K562 (cell line): ENCODE measurements at regions not wholly inside any gene's neighbourhood (a gene's known extent, or its start where the extent isn't known, plus 50 kb on each side); places are given as distances from the start of the nearest gene placed in this dataset.

Experiments used
- ATAC-seq: fragments of 200-7000 bp; cut with Tn5 transposase; 3 replicates; pipeline ENCODE4 v1.9.1; 2020; ENCODE audit warnings: moderate library complexity
- BruUV-seq: library from RNA; stranded (reverse); fragments of 400-500 nt; replicated peaks from 2 replicates; lab custom pipeline; 2021; lab: Mats Ljungman, UMichigan
- CTCF ChIA-PET: fragments of 300-600 bp; formaldehyde crosslinking; extraction: SDS; loops from one replicate; lab custom pipeline; 2021; ENCODE audit warnings: low intra/inter-chr PET ratio; lab: Yijun Ruan, JAX
- POLR2A ChIA-PET: fragments of 300-600, 350-650 bp; sonication (Branson Sonifier 250); formaldehyde crosslinking; extraction: SDS; loops from one replicate; lab custom pipeline; 2021; ENCODE audit warnings: antibody characterized with exemption, inconsistent platforms; lab: Yijun Ruan, JAX
- DNase-seq, 4 experiments: peaks; one replicate each; pipeline versions ENCODE4 v3.0.0 to v3.0.0-alpha.2; 2011 to 2018; ENCODE audit warnings: low spot score in 3 of 4, mixed read lengths in 3 of 4; ENCODE audit errors: extremely low read depth in 1 of 4
- FAIRE-seq: peaks from 2 replicates; lab custom pipeline; 2011; peaks lifted over from hg19 to GRCh38; lab: Jason Lieb, UNC
- H2AFZ ChIP-seq: 2 replicates; pipeline ENCODE4 v1.6.0; 2011; ENCODE audit warnings: low read depth, low read length, control low read depth, inconsistent platforms
- H3K27ac ChIP-seq: fragments of 200-600 bp; 3 replicates; pipeline ENCODE4 v1.8.0; 2011; ENCODE audit warnings: low read depth, mild to moderate bottlenecking, control low read depth, inconsistent platforms, low read length, moderate library complexity, mixed read lengths; ENCODE audit errors: extremely low read depth
- H3K27me3 ChIP-seq, 2 experiments: fragments of 300-600 bp in 1 of 2; 2 replicates in 1 of 2; 3 replicates in 1 of 2; pipeline versions ENCODE4 v1.6.0 to v1.8.0; 2011; ENCODE audit warnings: inconsistent platforms in 2 of 2, low read length in 2 of 2, mild to moderate bottlenecking in 1 of 2, mixed read lengths in 1 of 2, moderate library complexity in 1 of 2; ENCODE audit not compliant: control insufficient read depth in 2 of 2, insufficient read depth in 2 of 2
- H3K36me3 ChIP-seq: fragments of 300-600 bp; 3 replicates; pipeline ENCODE4 v1.8.0; 2011; ENCODE audit warnings: mild to moderate bottlenecking, low read length, inconsistent platforms; ENCODE audit not compliant: control insufficient read depth, insufficient read depth
- H3K4me1 ChIP-seq, 2 experiments: fragments of 200-600 bp in 1 of 2; replicated peaks in 1 of 2; 2 replicates in 1 of 2; 3 replicates in 1 of 2; pipeline versions ENCODE4 v1.5.1 to v1.8.0; 2011; ENCODE audit warnings: inconsistent platforms in 2 of 2, low read length in 2 of 2, mild to moderate bottlenecking in 1 of 2, mixed read lengths in 1 of 2, moderate library complexity in 1 of 2; ENCODE audit not compliant: control insufficient read depth in 2 of 2, insufficient read depth in 2 of 2
- H3K4me2 ChIP-seq: 2 replicates; pipeline ENCODE4 v1.6.1; 2011; ENCODE audit warnings: low read length, control low read depth, inconsistent platforms, mixed read lengths; ENCODE audit not compliant: insufficient read depth
- H3K4me3 ChIP-seq: fragments of 200-600 bp; sonication (generic), shearing (Covaris generic); 2 replicates; pipeline ENCODE4 v1.5.1; 2016; ENCODE audit warnings: control low read depth, inconsistent platforms
- H3K79me2 ChIP-seq: fragments of 200-600 bp; 3 replicates; pipeline ENCODE4 v1.8.0; 2011; ENCODE audit warnings: low read length, inconsistent platforms; ENCODE audit not compliant: control insufficient read depth, insufficient read depth
- H3K9ac ChIP-seq, 2 experiments: 2 replicates each; pipeline versions ENCODE4 v1.6.0 to v1.6.1; 2011; ENCODE audit warnings: low read depth in 2 of 2, low read length in 2 of 2, control low read depth in 1 of 2, inconsistent platforms in 1 of 2, mild to moderate bottlenecking in 1 of 2, mixed read lengths in 1 of 2; ENCODE audit not compliant: insufficient read depth in 1 of 2
- H3K9me1 ChIP-seq: one replicate; pipeline ENCODE4 v1.6.0; 2011; ENCODE audit warnings: inconsistent platforms, mild to moderate bottlenecking, low read length, moderate library complexity; ENCODE audit not compliant: control insufficient read depth, insufficient read depth
- H3K9me3 ChIP-seq: replicated peaks from 2 replicates; pipeline ENCODE4 v1.5.1; 2011; ENCODE audit warnings: low read depth, low read length, inconsistent platforms; ENCODE audit not compliant: control insufficient read depth, insufficient read depth
- H4K20me1 ChIP-seq: replicated peaks from 2 replicates; pipeline ENCODE4 v1.6.1; 2011; ENCODE audit warnings: low read length, inconsistent platforms, mixed read lengths; ENCODE audit not compliant: control insufficient read depth, insufficient read depth
- ADNP ChIP-seq: fragments of 200-800 bp; sonication (Bioruptor generic); IDR thresholded peaks from 2 replicates; pipeline ENCODE4 v1.6.1; 2016; ENCODE audit warnings: missing genetic modification characterization, missing compliant biosample characterization
- CAMTA2 ChIP-seq: fragments of 250-450 bp; sonication (Bioruptor Pico); conservative IDR thresholded peaks from 2 replicates; pipeline ENCODE4 v1.5.1; 2022
- DIDO1 ChIP-seq: fragments of 450-650 bp; IDR thresholded peaks from 2 replicates; pipeline ENCODE4 v1.6.1; 2016; ENCODE audit warnings: low read depth, missing biosample characterization, missing genetic modification characterization
- EHMT2 ChIP-seq: fragments of 450-650 bp; IDR thresholded peaks from 2 replicates; pipeline ENCODE4 v1.6.1; 2018; ENCODE audit warnings: antibody characterized with exemption
- JUN ChIP-seq, 2 experiments: sonication (generic) in 1 of 2; formaldehyde crosslinking in 1 of 2; IDR thresholded peaks; 2 replicates each; pipeline versions ENCODE4 v1.6.1 to v1.8.0; 2012 to 2022; ENCODE audit warnings: borderline replicate concordance in 2 of 2, mild to moderate bottlenecking in 2 of 2, improper control_type of control experiment in 1 of 2, low read depth in 1 of 2, low read length in 1 of 2, missing genetic modification reagents in 1 of 2
- KLF16 ChIP-seq: IDR thresholded peaks from 2 replicates; pipeline ENCODE4 v1.6.1; 2016; ENCODE audit warnings: antibody characterized with exemption
- NCOA4 ChIP-seq: fragments of 450-650 bp; IDR thresholded peaks from 2 replicates; pipeline ENCODE4 v1.6.1; 2018; ENCODE audit warnings: mild to moderate bottlenecking; ENCODE audit not compliant: partially characterized antibody
- NFXL1 ChIP-seq: fragments of 450-650 bp; formaldehyde crosslinking; IDR thresholded peaks from 2 replicates; pipeline ENCODE4 v1.4.0; 2021; ENCODE audit warnings: mild to moderate bottlenecking
- POLR2H ChIP-seq: IDR thresholded peaks from 2 replicates; pipeline ENCODE4 v1.6.1; 2016; ENCODE audit warnings: missing genetic modification characterization, low read depth, mild to moderate bottlenecking, control low read depth, missing compliant biosample characterization, moderate library complexity
- RBM25 ChIP-seq: fragments of 200-400 bp; formaldehyde crosslinking; IDR thresholded peaks from 2 replicates; pipeline ENCODE4 v1.6.1; 2018; ENCODE audit warnings: low read length, low read depth, moderate library complexity; ENCODE audit not compliant: severe bottlenecking
- RFX1 ChIP-seq: fragments of 450-650 bp; IDR thresholded peaks from 2 replicates; pipeline ENCODE4 v1.6.1; 2016; ENCODE audit warnings: mild to moderate bottlenecking, moderate library complexity
- SAFB ChIP-seq: fragments of 200-400 bp; formaldehyde crosslinking; IDR thresholded peaks from 2 replicates; pipeline ENCODE4 v1.6.1; 2017; ENCODE audit warnings: low read depth, low read length, borderline replicate concordance
- SIN3A ChIP-seq, 2 experiments: fragments of 150-350 bp in 1 of 2; IDR thresholded peaks; 2 replicates each; pipeline ENCODE4 v1.6.1; 2011 to 2016; ENCODE audit warnings: borderline replicate concordance in 2 of 2, low read depth in 2 of 2, low read length in 2 of 2, mild to moderate bottlenecking in 2 of 2, moderate library complexity in 2 of 2; ENCODE audit not compliant: control insufficient read depth in 1 of 2
- ZC3H11A ChIP-seq: IDR thresholded peaks from 2 replicates; pipeline ENCODE4 v1.6.1; 2012; ENCODE audit warnings: low read depth, low read length, improper control_type of control experiment
- ZFPM2 ChIP-seq: fragments of 250-450 bp; sonication (Bioruptor Pico); IDR thresholded peaks from 2 replicates; pipeline ENCODE4 v1.5.1; 2022; ENCODE audit warnings: mild to moderate bottlenecking
- ZNF165 ChIP-seq: fragments of 250-450 bp; sonication (Bioruptor Pico); IDR thresholded peaks from 2 replicates; pipeline ENCODE4 v1.4.0; 2020; ENCODE audit warnings: borderline replicate concordance
- WGBS: fragments of 100-300 bp; shearing (Covaris generic); methylation state at CpG from one replicate; pipeline ENCODE4 v1.1.6; 2016; ENCODE audit warnings: low coverage, mixed read lengths; ENCODE audit not compliant: insufficient coverage; ENCODE audit errors: missing lambda C conversion rate; 5-methylcytosine and 5-hydroxymethylcytosine counted together
- in situ Hi-C: fragments of 300-500 bp; cut with MboI; formaldehyde crosslinking; loops from 4 replicates; pipeline ENCODE4 v1.15.0; 2018; ENCODE audit warnings: inconsistent platforms, mixed read lengths
- intact Hi-C: fragments of 100-400 bp; cut with micrococcal nuclease; formaldehyde crosslinking; loops from 2 replicates; pipeline ENCODE4 v1.14.2; 2022
- TF ChIP-seq, protein P1 (sequence below): fragments of 450-650 bp; IDR thresholded peaks from 2 replicates; pipeline ENCODE4 v1.6.1; 2014; ENCODE audit warnings: low read depth, mild to moderate bottlenecking, moderate library complexity, borderline replicate concordance
- TF ChIP-seq, protein P2 (sequence below): fragments of 250-450 bp; sonication (Bioruptor Pico); IDR thresholded peaks from 2 replicates; pipeline ENCODE4 v1.5.0; 2020; ENCODE audit warnings: mild to moderate bottlenecking, borderline replicate concordance
- TF ChIP-seq, protein P3 (sequence below), 2 experiments: fragments of 450-650 bp; IDR thresholded peaks; 2 replicates each; pipeline ENCODE4 v1.6.1; 2016

DNA sequence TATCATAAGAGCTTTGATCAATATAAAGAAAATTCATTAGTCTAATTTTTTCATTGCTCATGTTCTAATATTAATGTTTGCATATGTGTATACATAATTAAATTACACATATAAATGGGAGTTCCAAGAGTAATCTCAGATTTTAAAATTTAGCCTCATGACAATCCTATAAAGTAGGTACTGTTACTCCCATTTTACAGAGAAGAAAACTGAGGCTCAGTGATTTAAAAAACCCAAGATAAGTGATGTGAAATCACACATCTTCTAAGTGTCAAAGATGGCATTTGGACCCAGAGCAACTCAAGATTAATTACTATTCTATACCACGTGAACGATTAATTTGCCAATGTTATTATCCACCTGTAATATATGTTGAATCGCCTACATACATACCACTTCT, 122.3 kb downstream of the TM2D1 start (continued):
- TF ChIP-seq ADNP (0 out of 2 replicates have a peak, but pooled peaks have one; percentile 19), ZFPM2 (CRISPR knock-in tag) (no peak), NFXL1 (CRISPR knock-in tag) (no peak), ZNF165 (CRISPR knock-in tag) (no peak), NCOA4 (no peak), RBM25 (peak; percentile 85), RFX1 (no peak), SAFB (no peak), KLF16 (no peak)
- TF ChIP-seq, protein P1, sequence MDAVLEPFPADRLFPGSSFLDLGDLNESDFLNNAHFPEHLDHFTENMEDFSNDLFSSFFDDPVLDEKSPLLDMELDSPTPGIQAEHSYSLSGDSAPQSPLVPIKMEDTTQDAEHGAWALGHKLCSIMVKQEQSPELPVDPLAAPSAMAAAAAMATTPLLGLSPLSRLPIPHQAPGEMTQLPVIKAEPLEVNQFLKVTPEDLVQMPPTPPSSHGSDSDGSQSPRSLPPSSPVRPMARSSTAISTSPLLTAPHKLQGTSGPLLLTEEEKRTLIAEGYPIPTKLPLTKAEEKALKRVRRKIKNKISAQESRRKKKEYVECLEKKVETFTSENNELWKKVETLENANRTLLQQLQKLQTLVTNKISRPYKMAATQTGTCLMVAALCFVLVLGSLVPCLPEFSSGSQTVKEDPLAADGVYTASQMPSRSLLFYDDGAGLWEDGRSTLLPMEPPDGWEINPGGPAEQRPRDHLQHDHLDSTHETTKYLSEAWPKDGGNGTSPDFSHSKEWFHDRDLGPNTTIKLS, result no peak

DNA sequence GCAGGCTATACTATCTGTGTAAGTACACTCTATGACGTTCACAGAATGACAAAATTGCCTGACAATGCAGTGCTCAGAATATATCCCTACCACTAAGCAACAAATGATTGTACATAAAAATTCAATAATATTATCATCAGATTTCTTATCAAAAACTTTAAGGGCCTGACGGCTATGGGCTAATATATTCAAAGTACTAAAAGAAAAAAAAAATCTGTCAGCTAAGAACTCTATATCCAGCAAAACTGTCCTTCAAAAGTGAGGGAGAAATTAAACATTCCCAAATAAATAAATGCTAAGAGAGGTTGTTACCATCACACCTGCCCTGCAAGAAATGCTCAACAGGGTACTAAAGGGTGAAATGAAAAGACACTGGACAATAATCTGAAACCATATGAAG, 127.3 kb downstream of the TM2D1 start:
- H3K4me2 ChIP-seq, result no peak overlapping the region
- in situ Hi-C loops (no loop called here), intact Hi-C loops (no loop called here)
- no peak overlapping the region for H3K4me3 ChIP-seq
- 2% methylated on average over 2 of the region's 2 CpGs for WGBS
- POLR2A ChIA-PET, result interaction anchor here (0.6 kb wide), 1 partner anchor 1110 kb away, joined by 3 read pairs; no protein-coding TSS in a partner anchor
- no peaks in the 10 kb centered on the region for H3K36me3 ChIP-seq
- BruUV-seq, result no TSS peak
- no peak overlapping the region for H2AFZ ChIP-seq
- no peaks in the 10 kb centered on the region for H3K9me1 ChIP-seq
- no peaks in the 10 kb centered on the region for H3K9me3 ChIP-seq
- CTCF ChIA-PET, result no interaction called here
- H3K27me3 ChIP-seq, result peaks cover 7 to 11% of the 10 kb centered on the region in 2 experiments; a peak in 4 of 5 replicates
- ATAC-seq, result no peak
- no peak overlapping the region for H3K27ac ChIP-seq
- FAIRE-seq, result no peak
- H3K79me2 ChIP-seq, result no peaks in the 10 kb centered on the region
- no peak overlapping the region for H3K9ac ChIP-seq
- H4K20me1 ChIP-seq, result no peaks in the 10 kb centered on the region
- no peaks in the 10 kb centered on the region for H3K4me1 ChIP-seq
- no peak for DNase-seq
- TF ChIP-seq ZNF165 (CRISPR knock-in tag) (no peak), JUN (IDR thresholded peaks at IDR 0.05; ENCODE audit: borderline replicate concordance, low read depth, low read length) (no peak), JUN (CRISPR knock-in tag; IDR thresholded peaks at IDR 0.05; ENCODE audit: borderline replicate concordance) (no peak), DIDO1 (tag) (no peak), CAMTA2 (CRISPR knock-in tag) (no peak), POLR2H (tag) (no peak), EHMT2 (no peak), ZC3H11A (no peak), SIN3A (IDR thresholded peaks at IDR 0.05; ENCODE audit: borderline replicate concordance in 2 of 2, control insufficient read depth in 1 of 2, low read depth in 2 of 2, low read length in 2 of 2) (no peak)
- TF ChIP-seq, protein P2, sequence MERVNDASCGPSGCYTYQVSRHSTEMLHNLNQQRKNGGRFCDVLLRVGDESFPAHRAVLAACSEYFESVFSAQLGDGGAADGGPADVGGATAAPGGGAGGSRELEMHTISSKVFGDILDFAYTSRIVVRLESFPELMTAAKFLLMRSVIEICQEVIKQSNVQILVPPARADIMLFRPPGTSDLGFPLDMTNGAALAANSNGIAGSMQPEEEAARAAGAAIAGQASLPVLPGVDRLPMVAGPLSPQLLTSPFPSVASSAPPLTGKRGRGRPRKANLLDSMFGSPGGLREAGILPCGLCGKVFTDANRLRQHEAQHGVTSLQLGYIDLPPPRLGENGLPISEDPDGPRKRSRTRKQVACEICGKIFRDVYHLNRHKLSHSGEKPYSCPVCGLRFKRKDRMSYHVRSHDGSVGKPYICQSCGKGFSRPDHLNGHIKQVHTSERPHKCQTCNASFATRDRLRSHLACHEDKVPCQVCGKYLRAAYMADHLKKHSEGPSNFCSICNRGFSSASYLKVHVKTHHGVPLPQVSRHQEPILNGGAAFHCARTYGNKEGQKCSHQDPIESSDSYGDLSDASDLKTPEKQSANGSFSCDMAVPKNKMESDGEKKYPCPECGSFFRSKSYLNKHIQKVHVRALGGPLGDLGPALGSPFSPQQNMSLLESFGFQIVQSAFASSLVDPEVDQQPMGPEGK (CRISPR knock-in tag), result no peak
- TF ChIP-seq, protein P3, sequence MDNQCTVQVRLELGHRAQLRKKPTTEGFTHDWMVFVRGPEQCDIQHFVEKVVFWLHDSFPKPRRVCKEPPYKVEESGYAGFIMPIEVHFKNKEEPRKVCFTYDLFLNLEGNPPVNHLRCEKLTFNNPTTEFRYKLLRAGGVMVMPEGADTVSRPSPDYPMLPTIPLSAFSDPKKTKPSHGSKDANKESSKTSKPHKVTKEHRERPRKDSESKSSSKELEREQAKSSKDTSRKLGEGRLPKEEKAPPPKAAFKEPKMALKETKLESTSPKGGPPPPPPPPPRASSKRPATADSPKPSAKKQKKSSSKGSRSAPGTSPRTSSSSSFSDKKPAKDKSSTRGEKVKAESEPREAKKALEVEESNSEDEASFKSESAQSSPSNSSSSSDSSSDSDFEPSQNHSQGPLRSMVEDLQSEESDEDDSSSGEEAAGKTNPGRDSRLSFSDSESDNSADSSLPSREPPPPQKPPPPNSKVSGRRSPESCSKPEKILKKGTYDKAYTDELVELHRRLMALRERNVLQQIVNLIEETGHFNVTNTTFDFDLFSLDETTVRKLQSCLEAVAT (IDR thresholded peaks at IDR 0.05), result no peak
